DND-41 (cell line): ENCODE measurements at regions not wholly inside any gene's neighbourhood (a gene's known extent, or its start where the extent isn't known, plus 50 kb on each side); places are given as distances from the start of the nearest gene placed in this dataset.

ENCODE experiments used
- EZH2 ChIP-seq: IDR thresholded peaks from 3 replicates; pipeline ENCODE4 v1.6.1; 2012; ENCODE audit warnings: borderline replicate concordance, low read depth, mild to moderate bottlenecking, moderate library complexity, low read length, inconsistent platforms; ENCODE audit not compliant: severe bottlenecking
- TF ChIP-seq, protein P1 (sequence below): IDR thresholded peaks from 2 replicates; pipeline ENCODE4 v1.5.1; 2012; ENCODE audit warnings: borderline replicate concordance, low read length, moderate library complexity, mild to moderate bottlenecking; ENCODE audit not compliant: poor library complexity, severe bottlenecking; ENCODE audit errors: extremely low read depth

GRCh38 chr16:86411897-86412296, 98.4 kb upstream of the FOXF1 start:
- TF ChIP-seq, protein P1, sequence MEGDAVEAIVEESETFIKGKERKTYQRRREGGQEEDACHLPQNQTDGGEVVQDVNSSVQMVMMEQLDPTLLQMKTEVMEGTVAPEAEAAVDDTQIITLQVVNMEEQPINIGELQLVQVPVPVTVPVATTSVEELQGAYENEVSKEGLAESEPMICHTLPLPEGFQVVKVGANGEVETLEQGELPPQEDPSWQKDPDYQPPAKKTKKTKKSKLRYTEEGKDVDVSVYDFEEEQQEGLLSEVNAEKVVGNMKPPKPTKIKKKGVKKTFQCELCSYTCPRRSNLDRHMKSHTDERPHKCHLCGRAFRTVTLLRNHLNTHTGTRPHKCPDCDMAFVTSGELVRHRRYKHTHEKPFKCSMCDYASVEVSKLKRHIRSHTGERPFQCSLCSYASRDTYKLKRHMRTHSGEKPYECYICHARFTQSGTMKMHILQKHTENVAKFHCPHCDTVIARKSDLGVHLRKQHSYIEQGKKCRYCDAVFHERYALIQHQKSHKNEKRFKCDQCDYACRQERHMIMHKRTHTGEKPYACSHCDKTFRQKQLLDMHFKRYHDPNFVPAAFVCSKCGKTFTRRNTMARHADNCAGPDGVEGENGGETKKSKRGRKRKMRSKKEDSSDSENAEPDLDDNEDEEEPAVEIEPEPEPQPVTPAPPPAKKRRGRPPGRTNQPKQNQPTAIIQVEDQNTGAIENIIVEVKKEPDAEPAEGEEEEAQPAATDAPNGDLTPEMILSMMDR = no peak
- no peak for TF ChIP-seq EZH2
